Activated CD8-positive, alpha-beta memory T cell treated with anti-CD3 and anti-CD28 coated beads, Interleukin-2, amount 50 U/mL, for 48 hours (primary cell): ENCODE measurements at regions not wholly inside any gene's neighbourhood (a gene's known extent, or its start where the extent isn't known, plus 50 kb on each side); places are given as distances from the start of the nearest gene placed in this dataset.

Experiments
- DNase-seq: peaks from one replicate; pipeline ENCODE4 v3.0.0-alpha.2; 2020

GRCh38 chr2:120829633-120830025, 94.0 kb downstream of the GLI2 start:
- DNase-seq, result no peak

- DNase-seq, result no peak
Measured at GRCh38 chr2:120830096-120830830, 94.6 kb downstream of the GLI2 start.

GRCh38 chr2:120831086-120831485, 95.4 kb downstream of the GLI2 start:
- no peak for DNase-seq

GRCh38 chr2:120831891-120832290, 96.2 kb downstream of the GLI2 start:
- DNase-seq, result no peak

- DNase-seq, result no peak
Measured at GRCh38 chr2:120832296-120833070, 96.8 kb downstream of the GLI2 start.

GRCh38 chr2:120833127-120833675, 97.5 kb downstream of the GLI2 start:
- DNase-seq, result no peak

- DNase-seq, result no peak
Measured at GRCh38 chr2:120834206-120834605, 98.5 kb downstream of the GLI2 start.

GRCh38 chr2:120836281-120836680, 100.6 kb downstream of the GLI2 start:
- DNase-seq, result no peak

- no peak for DNase-seq
Measured at GRCh38 chr2:120840795-120841487, 105.3 kb downstream of the GLI2 start.

GRCh38 chr2:120842456-120843439, 107.1 kb downstream of the GLI2 start:
- DNase-seq, result no peak

- no peak for DNase-seq
Measured at GRCh38 chr2:120844070-120844738, 108.5 kb downstream of the GLI2 start.

- DNase-seq, result no peak
Measured at GRCh38 chr2:120845277-120845676, 109.6 kb downstream of the GLI2 start.

GRCh38 chr2:120846406-120847095, 110.9 kb downstream of the GLI2 start:
- DNase-seq, result no peak

GRCh38 chr2:120847700-120848321, 112.1 kb downstream of the GLI2 start:
- DNase-seq, result no peak

GRCh38 chr2:120849278-120849677, 113.6 kb downstream of the GLI2 start:
- DNase-seq, result no peak

GRCh38 chr2:120850551-120850950, 114.9 kb downstream of the GLI2 start:
- DNase-seq, result no peak

- no peak for DNase-seq
Measured at GRCh38 chr2:120851116-120851773, 115.6 kb downstream of the GLI2 start.

GRCh38 chr2:120852200-120852815, 116.6 kb downstream of the GLI2 start:
- no peak for DNase-seq

GRCh38 chr2:120853306-120854013, 117.8 kb downstream of the GLI2 start:
- DNase-seq, result no peak
